GM23338 (cell line): ENCODE measurements at regions not wholly inside any gene's neighbourhood (a gene's known extent, or its start where the extent isn't known, plus 50 kb on each side); places are given as distances from the start of the nearest gene placed in this dataset.

Experiments used
- CTCF ChIP-seq, 2 experiments: fragments of 200-600 bp in 1 of 2; sonication (generic) in 1 of 2; conservative IDR thresholded peaks; 2 replicates each; pipeline versions ENCODE4 v1.5.1 to v1.6.1; 2016 to 2017; ENCODE audit warnings: antibody characterized with exemption in 2 of 2, low read depth in 2 of 2, mild to moderate bottlenecking in 2 of 2, moderate library complexity in 1 of 2
- EZH2phosphoT487 ChIP-seq: fragments of 200-600 bp; sonication (generic); IDR thresholded peaks from one replicate; pipeline ENCODE4 v1.8.1; 2018; ENCODE audit warnings: antibody characterized with exemption; ENCODE audit not compliant: unreplicated experiment
- POLR2AphosphoS5 ChIP-seq: IDR thresholded peaks from 2 replicates; pipeline ENCODE4 v1.6.1; 2016; ENCODE audit warnings: antibody characterized with exemption, low read depth
- REST ChIP-seq: IDR thresholded peaks from one replicate; pipeline ENCODE4 v1.6.1; 2018; ENCODE audit warnings: antibody characterized with exemption; ENCODE audit not compliant: unreplicated experiment
- STAT1 ChIP-seq: IDR thresholded peaks from one replicate; pipeline ENCODE4 v1.6.1; 2016; ENCODE audit warnings: antibody characterized with exemption; ENCODE audit not compliant: unreplicated experiment

- TF ChIP-seq CTCF (conservative IDR thresholded peaks at IDR 0.05; ENCODE audit: low read depth in 2 of 2): no peak
- no peak for TF ChIP-seq POLR2AphosphoS5
- no peak for TF ChIP-seq EZH2phosphoT487
- TF ChIP-seq STAT1: no peak
- no peak for TF ChIP-seq REST
These were observed 359.0 kb downstream of the BTG1 start for GRCh38 chr12:91786499-91787272.
